GM18858 (cell line): ENCODE measurements at regions not wholly inside any gene's neighbourhood (a gene's known extent, or its start where the extent isn't known, plus 50 kb on each side); places are given as distances from the start of the nearest gene placed in this dataset.
"Not testable (repeated sequence)": the region's sequence is repeated elsewhere in the genome, so short reads cannot be mapped to it uniquely, and the experiment has no call there.

ENCODE experiments used
- ATAC-seq: cut with Tn5 transposase; IDR thresholded peaks from one replicate; pipeline ENCODE4 v1.9.1; 2021; ENCODE audit not compliant: unreplicated experiment

- no peak for ATAC-seq
These were observed 810.4 kb upstream of the GRAMD2B start for GRCh38 chr5:125612776-125613175.

GRCh38 chr5:125630237-125630636, 793.0 kb upstream of the GRAMD2B start:
- no peak for ATAC-seq

GRCh38 chr5:125633523-125633922, 789.7 kb upstream of the GRAMD2B start:
- no peak for ATAC-seq

GRCh38 chr5:125634216-125634835, 788.9 kb upstream of the GRAMD2B start:
- ATAC-seq = no peak

- no peak for ATAC-seq
These were observed 783.4 kb upstream of the GRAMD2B start for GRCh38 chr5:125639858-125640257.

GRCh38 chr5:125652761-125653160, 770.4 kb upstream of the GRAMD2B start:
- no peak for ATAC-seq

GRCh38 chr5:125654392-125654791, 768.8 kb upstream of the GRAMD2B start:
- ATAC-seq = no peak

- ATAC-seq = no peak
These were observed 768.1 kb upstream of the GRAMD2B start for GRCh38 chr5:125655156-125655555.

GRCh38 chr5:125657936-125658335, 765.3 kb upstream of the GRAMD2B start:
- ATAC-seq = no peak

- ATAC-seq = no peak
These were observed 763.7 kb upstream of the GRAMD2B start for GRCh38 chr5:125659316-125660023.

- no peak for ATAC-seq
These were observed 762.8 kb upstream of the GRAMD2B start for GRCh38 chr5:125660231-125660895.

GRCh38 chr5:125661584-125661983, 761.6 kb upstream of the GRAMD2B start:
- ATAC-seq = no peak

- no peak for ATAC-seq
These were observed 754.3 kb upstream of the GRAMD2B start for GRCh38 chr5:125668884-125669283.

GRCh38 chr5:125673359-125673950, 749.8 kb upstream of the GRAMD2B start:
- no peak for ATAC-seq

GRCh38 chr5:125679522-125679921, 743.7 kb upstream of the GRAMD2B start:
- no peak for ATAC-seq

GRCh38 chr5:125683669-125684068, 739.5 kb upstream of the GRAMD2B start:
- ATAC-seq = no peak

GRCh38 chr5:125685771-125686170, 737.4 kb upstream of the GRAMD2B start:
- ATAC-seq = no peak

GRCh38 chr5:125691738-125692530, 731.3 kb upstream of the GRAMD2B start:
- ATAC-seq = not testable (repeated sequence)

GRCh38 chr5:125695996-125696655, 727.1 kb upstream of the GRAMD2B start:
- no peak for ATAC-seq

- ATAC-seq = no peak
These were observed 726.4 kb upstream of the GRAMD2B start for GRCh38 chr5:125696762-125697161.
